ENCODE measurements at regions not wholly inside any gene's neighbourhood (a gene's known extent, or its start where the extent isn't known, plus 50 kb on each side); places are given as distances from the start of the nearest gene placed in this dataset.

DNA sequence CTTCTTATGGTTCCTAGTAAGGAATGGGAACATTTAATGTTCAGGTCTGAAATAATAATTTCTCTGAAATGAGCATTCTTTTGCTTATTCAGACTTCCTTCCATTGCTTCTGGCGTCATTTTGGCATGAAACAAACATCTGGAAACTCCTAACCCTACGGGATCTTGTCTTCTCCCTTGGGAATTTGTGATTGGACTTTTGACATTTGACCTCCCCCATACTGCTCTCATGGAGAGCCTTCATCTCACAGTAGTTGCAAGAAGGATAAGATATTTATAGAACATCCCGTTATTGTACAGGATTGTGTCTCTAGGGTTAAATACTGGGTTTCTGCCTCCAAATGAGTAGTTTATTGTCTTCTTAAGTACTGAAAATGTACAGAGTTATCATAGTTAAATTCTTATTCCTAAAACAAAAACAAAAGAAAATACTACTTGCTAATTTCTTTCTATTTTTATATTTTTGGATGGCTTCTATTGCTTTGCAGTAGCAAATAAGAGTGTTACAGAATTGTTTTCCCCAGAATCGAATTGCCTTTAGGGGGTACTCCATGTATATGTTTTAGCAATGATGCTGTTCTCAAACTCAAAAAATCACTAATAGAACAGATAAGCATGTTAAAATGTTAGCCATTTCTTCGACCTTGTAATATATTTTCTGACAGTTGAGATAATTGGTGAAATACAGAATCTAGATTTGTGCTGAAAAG is 366.8 kb downstream of the DLEU7 start:
- ATAC-seq (ENCODE audit: low FRiP score in 2 of 2) (no peak), DNase-seq (no peak)
- H3K9me3 ChIP-seq = no peaks in the 10 kb centered on the region
- H3K4me1 ChIP-seq = peaks cover 0 to 6% (median 0%) of the 10 kb centered on the region in 4 donors
- no peaks in the 10 kb centered on the region for H3K36me3 ChIP-seq
- TF ChIP-seq EP300 (IDR thresholded peaks at IDR 0.05) = no peak
- no peak for TF ChIP-seq POLR2AphosphoS5 (IDR thresholded peaks at IDR 0.05)
- no peak for TF ChIP-seq POLR2A (IDR thresholded peaks at IDR 0.05)
- TF ChIP-seq, protein P1, sequence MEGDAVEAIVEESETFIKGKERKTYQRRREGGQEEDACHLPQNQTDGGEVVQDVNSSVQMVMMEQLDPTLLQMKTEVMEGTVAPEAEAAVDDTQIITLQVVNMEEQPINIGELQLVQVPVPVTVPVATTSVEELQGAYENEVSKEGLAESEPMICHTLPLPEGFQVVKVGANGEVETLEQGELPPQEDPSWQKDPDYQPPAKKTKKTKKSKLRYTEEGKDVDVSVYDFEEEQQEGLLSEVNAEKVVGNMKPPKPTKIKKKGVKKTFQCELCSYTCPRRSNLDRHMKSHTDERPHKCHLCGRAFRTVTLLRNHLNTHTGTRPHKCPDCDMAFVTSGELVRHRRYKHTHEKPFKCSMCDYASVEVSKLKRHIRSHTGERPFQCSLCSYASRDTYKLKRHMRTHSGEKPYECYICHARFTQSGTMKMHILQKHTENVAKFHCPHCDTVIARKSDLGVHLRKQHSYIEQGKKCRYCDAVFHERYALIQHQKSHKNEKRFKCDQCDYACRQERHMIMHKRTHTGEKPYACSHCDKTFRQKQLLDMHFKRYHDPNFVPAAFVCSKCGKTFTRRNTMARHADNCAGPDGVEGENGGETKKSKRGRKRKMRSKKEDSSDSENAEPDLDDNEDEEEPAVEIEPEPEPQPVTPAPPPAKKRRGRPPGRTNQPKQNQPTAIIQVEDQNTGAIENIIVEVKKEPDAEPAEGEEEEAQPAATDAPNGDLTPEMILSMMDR (IDR thresholded peaks at IDR 0.05) = no peak
- 71% methylated on average over 5 of the region's 5 CpGs for WGBS, 2 donors
- H3K4me3 ChIP-seq = no peak overlapping the region
- H3K27ac ChIP-seq = no peak overlapping the region
- no peaks in the 10 kb centered on the region for H3K27me3 ChIP-seq

DNA sequence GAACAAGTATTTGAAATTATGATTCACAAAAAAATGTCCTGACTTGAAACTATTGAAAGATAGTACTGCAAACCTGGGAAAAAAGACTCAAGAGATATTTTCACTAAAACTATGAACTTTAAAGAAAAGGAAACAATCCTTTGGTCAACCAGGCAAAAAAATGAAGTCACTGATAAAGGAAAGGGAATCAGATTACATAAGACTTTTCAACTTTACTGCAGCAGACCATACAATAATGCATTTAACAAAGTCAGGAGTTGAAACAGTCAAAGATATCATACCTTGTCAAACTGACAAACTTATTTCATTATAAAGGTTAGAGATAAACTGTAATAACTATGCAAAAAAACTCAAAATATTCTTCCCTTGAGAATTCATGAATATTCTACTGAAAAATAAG is 361.6 kb downstream of the DLEU7 start:
- peaks cover 0 to 6% (median 0%) of the 10 kb centered on the region in 4 donors for H3K4me1 ChIP-seq
- H3K27me3 ChIP-seq = no peaks in the 10 kb centered on the region
- H3K9me3 ChIP-seq = no peaks in the 10 kb centered on the region
- no peak for ATAC-seq (ENCODE audit: low FRiP score in 2 of 2)
- TF ChIP-seq POLR2A (IDR thresholded peaks at IDR 0.05) = no peak
- no peak for TF ChIP-seq POLR2AphosphoS5 (IDR thresholded peaks at IDR 0.05)
- TF ChIP-seq EP300 (IDR thresholded peaks at IDR 0.05) = no peak
- TF ChIP-seq, protein P1 (IDR thresholded peaks at IDR 0.05) = no peak
- no peak for DNase-seq
- H3K27ac ChIP-seq = no peak overlapping the region
- H3K4me3 ChIP-seq = no peak overlapping the region
- H3K36me3 ChIP-seq = no peaks in the 10 kb centered on the region

DNA sequence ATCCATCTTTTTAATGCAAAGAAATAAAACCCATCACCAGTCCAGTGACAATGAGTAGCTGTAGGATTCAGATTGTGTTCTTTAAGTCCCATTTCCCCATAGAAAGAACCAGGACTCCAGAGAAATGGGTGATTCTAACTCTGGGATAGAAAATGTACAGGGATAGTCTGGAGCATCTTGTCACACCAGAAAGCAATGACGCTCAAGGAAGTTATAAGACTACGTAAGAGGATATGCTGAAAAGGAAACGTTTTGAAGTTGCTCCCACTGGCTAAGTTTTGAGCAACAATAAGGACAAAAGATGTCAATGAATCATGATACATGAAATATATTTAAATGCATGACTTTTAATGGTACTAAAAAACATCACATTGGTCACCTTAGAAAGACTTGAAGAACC is 360.1 kb downstream of the DLEU7 start:
- no peak for ATAC-seq (ENCODE audit: low FRiP score in 2 of 2)

DNA sequence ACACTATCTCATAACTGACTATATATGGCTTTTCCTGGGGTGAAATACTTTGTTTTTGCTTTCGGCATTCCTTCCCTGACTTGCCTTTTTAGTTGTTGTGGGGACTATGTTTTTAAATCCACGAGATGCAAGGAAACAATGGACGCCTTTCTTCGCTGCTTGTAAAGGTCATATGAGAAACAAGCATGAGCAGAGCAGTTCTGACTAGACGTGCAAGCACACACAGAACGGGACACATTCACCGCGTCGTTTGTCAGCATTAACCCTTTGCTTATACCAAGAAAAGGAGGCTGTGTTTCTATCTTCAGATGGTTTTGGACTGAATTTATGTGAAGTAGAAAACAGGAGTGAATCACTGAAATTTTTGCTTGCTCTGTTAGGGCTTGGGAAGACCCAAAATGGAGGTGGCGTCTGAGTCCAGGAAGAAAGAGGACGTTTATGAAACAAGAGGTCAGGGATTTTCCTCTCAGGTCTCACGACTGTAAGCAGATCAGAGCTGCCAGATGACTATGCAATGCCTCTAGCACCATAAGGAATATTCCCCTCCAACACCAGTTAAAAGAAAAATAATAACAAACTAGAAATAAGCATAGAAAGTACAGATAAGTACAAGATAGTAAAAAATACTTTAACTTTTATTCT is 358.9 kb downstream of the DLEU7 start:
- ATAC-seq (ENCODE audit: low FRiP score in 2 of 2) (no peak), DNase-seq (no peak)
- H3K9me3 ChIP-seq = no peaks in the 10 kb centered on the region
- H3K27ac ChIP-seq = no peak overlapping the region
- H3K4me1 ChIP-seq = no peaks in the 10 kb centered on the region
- 81 to 87% methylated on average over 12 of the region's 12 CpGs for WGBS, 2 donors
- H3K27me3 ChIP-seq = no peaks in the 10 kb centered on the region
- TF ChIP-seq, protein P1 (IDR thresholded peaks at IDR 0.05) = no peak
- TF ChIP-seq POLR2AphosphoS5 (IDR thresholded peaks at IDR 0.05) (no peak), EP300 (IDR thresholded peaks at IDR 0.05) (no peak), POLR2A (IDR thresholded peaks at IDR 0.05) (no peak)
- H3K4me3 ChIP-seq = no peak overlapping the region
- no peaks in the 10 kb centered on the region for H3K36me3 ChIP-seq

More for the DNA sequence above, 360.1 kb downstream of the DLEU7 start:
- no peaks in the 10 kb centered on the region for H3K36me3 ChIP-seq
- no peaks in the 10 kb centered on the region for H3K27me3 ChIP-seq
- H3K4me1 ChIP-seq = peaks cover 0 to 6% (median 0%) of the 10 kb centered on the region in 4 donors
- no peaks in the 10 kb centered on the region for H3K9me3 ChIP-seq
- 57 to 58% methylated on average over 3 of the region's 3 CpGs for WGBS, 2 donors
- TF ChIP-seq POLR2AphosphoS5 (IDR thresholded peaks at IDR 0.05) (no peak), POLR2A (IDR thresholded peaks at IDR 0.05) (no peak), EP300 (IDR thresholded peaks at IDR 0.05) (no peak)
- TF ChIP-seq, protein P1 (IDR thresholded peaks at IDR 0.05) = no peak
- H3K4me3 ChIP-seq = no peak overlapping the region
- H3K27ac ChIP-seq = no peak overlapping the region
- DNase-seq = no peak
